WTC11 (cell line): ENCODE measurements at regions not wholly inside any gene's neighbourhood (a gene's known extent, or its start where the extent isn't known, plus 50 kb on each side); places are given as distances from the start of the nearest gene placed in this dataset.

Experiments used
- ATF2 ChIP-seq: sonication (generic); formaldehyde crosslinking; IDR thresholded peaks from 2 replicates; pipeline ENCODE4 v1.8.1; 2022; ENCODE audit warnings: low read depth, missing genetic modification reagents, borderline replicate concordance
- ELF4 ChIP-seq: sonication (generic); formaldehyde crosslinking; IDR thresholded peaks from 2 replicates; pipeline ENCODE4 v1.8.1; 2022; ENCODE audit warnings: low read depth, mild to moderate bottlenecking, moderate library complexity, missing genetic modification reagents
- JUN ChIP-seq: sonication (generic); formaldehyde crosslinking; IDR thresholded peaks from 2 replicates; pipeline ENCODE4 v1.8.0; 2023; ENCODE audit warnings: mild to moderate bottlenecking, missing genetic modification reagents
- MLX ChIP-seq: sonication (generic); formaldehyde crosslinking; IDR thresholded peaks from 2 replicates; pipeline ENCODE4 v1.8.1; 2023; ENCODE audit warnings: mild to moderate bottlenecking, missing genetic modification reagents, moderate library complexity
- NFYB ChIP-seq: sonication (generic); formaldehyde crosslinking; conservative IDR thresholded peaks from 2 replicates; pipeline ENCODE4 v1.8.0; 2022; ENCODE audit warnings: low read depth, missing genetic modification reagents
- TCF7 ChIP-seq: sonication (generic); formaldehyde crosslinking; IDR thresholded peaks from 2 replicates; pipeline ENCODE4 v1.8.0; 2022; ENCODE audit warnings: mild to moderate bottlenecking, low read depth, missing genetic modification reagents, moderate library complexity
- TEAD1 ChIP-seq: sonication (generic); formaldehyde crosslinking; IDR thresholded peaks from 2 replicates; pipeline ENCODE4 v1.8.0; 2022; ENCODE audit warnings: mild to moderate bottlenecking, missing genetic modification reagents
- TEAD4 ChIP-seq: sonication (generic); formaldehyde crosslinking; IDR thresholded peaks from 2 replicates; pipeline ENCODE4 v1.8.0; 2022; ENCODE audit warnings: mild to moderate bottlenecking, missing genetic modification reagents
- USF2 ChIP-seq: sonication (generic); formaldehyde crosslinking; IDR thresholded peaks from 2 replicates; pipeline ENCODE4 v1.8.1; 2023; ENCODE audit warnings: mild to moderate bottlenecking, missing genetic modification reagents, moderate library complexity
- ZNF219 ChIP-seq: sonication (generic); formaldehyde crosslinking; IDR thresholded peaks from 2 replicates; pipeline ENCODE4 v1.8.0; 2023; ENCODE audit warnings: missing genetic modification reagents, mild to moderate bottlenecking, borderline replicate concordance
- ZNF263 ChIP-seq: sonication (generic); formaldehyde crosslinking; IDR thresholded peaks from 2 replicates; pipeline ENCODE4 v1.8.1; 2022; ENCODE audit warnings: low read depth, mild to moderate bottlenecking, moderate library complexity, missing genetic modification reagents
- TF ChIP-seq, protein P1 (sequence below): fragments of 200-600 bp; IDR thresholded peaks from 2 replicates; pipeline ENCODE4 v1.8.0; 2022; ENCODE audit warnings: antibody characterized with exemption
- TF ChIP-seq, protein P2 (sequence below): sonication (generic); formaldehyde crosslinking; IDR thresholded peaks from 2 replicates; pipeline ENCODE4 v1.8.0; 2022; ENCODE audit warnings: mild to moderate bottlenecking, missing genetic modification reagents

DNA sequence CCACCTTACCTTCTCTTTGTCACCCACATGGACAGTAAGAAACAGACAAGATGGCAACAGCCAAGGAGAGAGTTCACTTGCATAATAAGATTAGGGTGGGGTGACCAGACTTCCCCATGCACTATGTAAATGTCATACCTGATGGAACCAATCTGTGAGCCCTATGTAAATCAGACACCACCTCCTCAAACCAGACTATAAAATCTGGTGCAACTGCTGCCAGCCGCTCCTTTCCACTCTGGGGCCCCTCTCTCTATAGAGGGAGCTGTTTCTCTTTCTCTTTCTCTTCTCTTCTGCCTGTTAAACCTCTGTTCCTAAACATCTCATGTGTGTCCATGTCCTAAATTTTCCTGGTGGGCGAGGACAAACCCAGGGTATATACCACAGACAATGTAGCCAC lies 405.5 kb upstream of the CNTN4 start:
- TF ChIP-seq, protein P1, sequence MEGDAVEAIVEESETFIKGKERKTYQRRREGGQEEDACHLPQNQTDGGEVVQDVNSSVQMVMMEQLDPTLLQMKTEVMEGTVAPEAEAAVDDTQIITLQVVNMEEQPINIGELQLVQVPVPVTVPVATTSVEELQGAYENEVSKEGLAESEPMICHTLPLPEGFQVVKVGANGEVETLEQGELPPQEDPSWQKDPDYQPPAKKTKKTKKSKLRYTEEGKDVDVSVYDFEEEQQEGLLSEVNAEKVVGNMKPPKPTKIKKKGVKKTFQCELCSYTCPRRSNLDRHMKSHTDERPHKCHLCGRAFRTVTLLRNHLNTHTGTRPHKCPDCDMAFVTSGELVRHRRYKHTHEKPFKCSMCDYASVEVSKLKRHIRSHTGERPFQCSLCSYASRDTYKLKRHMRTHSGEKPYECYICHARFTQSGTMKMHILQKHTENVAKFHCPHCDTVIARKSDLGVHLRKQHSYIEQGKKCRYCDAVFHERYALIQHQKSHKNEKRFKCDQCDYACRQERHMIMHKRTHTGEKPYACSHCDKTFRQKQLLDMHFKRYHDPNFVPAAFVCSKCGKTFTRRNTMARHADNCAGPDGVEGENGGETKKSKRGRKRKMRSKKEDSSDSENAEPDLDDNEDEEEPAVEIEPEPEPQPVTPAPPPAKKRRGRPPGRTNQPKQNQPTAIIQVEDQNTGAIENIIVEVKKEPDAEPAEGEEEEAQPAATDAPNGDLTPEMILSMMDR, result no peak
- TF ChIP-seq ZNF263, result no peak
- no peak for TF ChIP-seq JUN (CRISPR knock-in tag)
- TF ChIP-seq ATF2 (CRISPR knock-in tag), result no peak
- TF ChIP-seq USF2, result no peak
- TF ChIP-seq, protein P2, sequence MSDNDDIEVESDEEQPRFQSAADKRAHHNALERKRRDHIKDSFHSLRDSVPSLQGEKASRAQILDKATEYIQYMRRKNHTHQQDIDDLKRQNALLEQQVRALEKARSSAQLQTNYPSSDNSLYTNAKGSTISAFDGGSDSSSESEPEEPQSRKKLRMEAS (CRISPR knock-in tag), result no peak
- no peak for TF ChIP-seq TEAD4 (CRISPR knock-in tag)
- no peak for TF ChIP-seq TCF7 (CRISPR knock-in tag)
- no peak for TF ChIP-seq ZNF219
- no peak for TF ChIP-seq MLX (CRISPR knock-in tag)
- no peak for TF ChIP-seq TEAD1 (CRISPR knock-in tag)
- TF ChIP-seq ELF4, result no peak
- no peak for TF ChIP-seq NFYB (CRISPR knock-in tag)
